ENCODE measurements at regions not wholly inside any gene's neighbourhood (a gene's known extent, or its start where the extent isn't known, plus 50 kb on each side); places are given as distances from the start of the nearest gene placed in this dataset.

DNA sequence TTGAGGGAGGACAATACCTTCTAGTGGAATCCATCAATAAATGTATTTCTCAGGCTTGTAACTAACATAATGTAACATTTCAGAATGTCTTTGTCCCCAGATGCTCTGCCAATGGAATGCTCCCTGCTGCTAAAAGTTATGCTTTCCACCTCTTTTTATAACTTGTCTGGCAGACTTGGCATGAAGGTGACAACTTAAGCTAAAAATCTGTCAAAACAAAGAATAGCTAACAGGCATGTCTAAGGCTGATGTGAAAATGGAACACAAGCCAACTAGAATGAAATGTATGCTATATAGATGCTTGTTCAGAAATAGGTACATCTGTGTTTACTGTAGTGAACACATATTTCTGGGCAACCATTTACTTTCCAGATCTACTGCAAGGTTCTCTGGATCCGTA, 467.9 kb downstream of the MRPL39 start:
- no peak for TF ChIP-seq CTCF (IDR thresholded peaks at IDR 0.05; ENCODE audit: low read depth, low read length)
- no peaks in the 10 kb centered on the region for H3K27me3 ChIP-seq

GRCh38 chr21:25133939-25134338, 473.3 kb downstream of the MRPL39 start:
- DNase-seq, result no peak
- Histone ChIP-seq H3K4me3 (ENCODE audit: low read depth, low read length) (no peak overlapping the region), H3K27me3 (no peaks in the 10 kb centered on the region), H3K4me1 (no peaks in the 10 kb centered on the region), H3K9me3 (no peaks in the 10 kb centered on the region), H3K36me3 (no peaks in the 10 kb centered on the region)
- no peak for TF ChIP-seq CTCF (IDR thresholded peaks at IDR 0.05; ENCODE audit: low read depth, low read length)

More for the DNA sequence above, 467.9 kb downstream of the MRPL39 start:
- Histone ChIP-seq H3K36me3 (no peaks in the 10 kb centered on the region), H3K4me3 (ENCODE audit: low read depth, low read length) (no peak overlapping the region), H3K9me3 (no peaks in the 10 kb centered on the region), H3K4me1 (no peaks in the 10 kb centered on the region)
- no peak for DNase-seq

DNA sequence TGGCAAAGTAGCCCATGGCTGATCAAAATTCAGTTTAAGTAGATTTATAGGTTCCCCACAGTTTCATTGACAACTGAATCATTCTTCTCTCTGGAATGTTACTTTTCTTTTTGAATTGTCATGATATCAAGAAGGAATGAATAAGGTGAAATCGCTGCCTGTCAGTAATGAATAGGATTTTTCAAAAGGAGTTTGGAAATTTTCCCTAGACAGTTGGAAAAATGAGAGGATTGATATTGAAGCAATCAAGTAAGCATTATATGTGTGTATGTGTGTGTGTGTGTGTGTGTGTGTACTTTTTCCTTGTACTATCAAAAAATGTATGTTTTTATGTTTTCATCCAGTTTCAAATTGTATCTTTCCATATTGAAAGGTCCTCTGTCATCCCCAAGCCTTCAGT, 479.5 kb downstream of the MRPL39 start:
- TF ChIP-seq CTCF (IDR thresholded peaks at IDR 0.05; ENCODE audit: low read depth, low read length), result no peak
- H3K4me3 ChIP-seq (ENCODE audit: low read depth, low read length), result no peak overlapping the region
- peaks cover 12% of the 10 kb centered on the region for H3K4me1 ChIP-seq
- H3K36me3 ChIP-seq, result no peaks in the 10 kb centered on the region
- no peaks in the 10 kb centered on the region for H3K9me3 ChIP-seq
- no peaks in the 10 kb centered on the region for H3K27me3 ChIP-seq
- DNase-seq, result no peak

DNA sequence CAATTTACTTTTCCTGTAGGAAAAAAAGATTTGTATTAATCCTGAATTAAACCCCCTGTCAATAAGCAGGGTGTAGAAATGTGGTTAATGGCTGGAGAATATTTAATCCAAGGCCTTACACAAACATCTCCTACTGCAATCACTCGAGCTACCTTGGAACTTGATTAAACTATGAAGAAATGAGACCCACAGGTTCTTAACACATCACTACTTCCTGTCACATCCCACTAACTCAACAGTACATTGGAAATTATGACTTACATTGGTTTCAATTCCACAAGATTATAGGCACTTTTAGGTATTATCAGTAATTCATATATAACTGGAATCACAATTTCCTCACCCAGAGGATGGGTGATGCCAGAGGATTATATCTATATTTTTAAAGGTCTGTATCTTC, 480.3 kb downstream of the MRPL39 start:
- H3K9me3 ChIP-seq, result no peaks in the 10 kb centered on the region
- no peaks in the 10 kb centered on the region for H3K27me3 ChIP-seq
- TF ChIP-seq CTCF (IDR thresholded peaks at IDR 0.05; ENCODE audit: low read depth, low read length), result no peak
- no peak overlapping the region for H3K4me3 ChIP-seq (ENCODE audit: low read depth, low read length)
- H3K4me1 ChIP-seq, result peaks cover 12% of the 10 kb centered on the region
- no peak for DNase-seq
- no peaks in the 10 kb centered on the region for H3K36me3 ChIP-seq

DNA sequence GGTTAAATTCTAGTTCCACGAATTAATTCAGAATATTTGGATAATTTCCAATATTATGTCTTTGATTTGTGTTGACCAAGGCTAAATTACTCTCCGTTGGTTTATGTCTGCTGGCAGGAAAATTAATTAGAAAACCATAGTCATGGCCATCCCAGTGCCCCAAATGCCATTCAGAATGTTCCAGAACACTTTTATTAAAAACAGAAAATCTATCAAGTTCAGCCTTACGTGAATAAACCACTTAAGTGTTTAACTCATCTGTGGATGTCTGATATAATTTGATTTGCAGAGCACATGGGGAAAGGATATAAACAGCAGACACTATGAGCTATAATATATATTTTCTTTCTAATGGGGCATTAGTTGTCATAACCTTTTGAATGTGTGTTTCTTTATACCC, 480.7 kb downstream of the MRPL39 start:
- no peak overlapping the region for H3K4me3 ChIP-seq (ENCODE audit: low read depth, low read length)

GRCh38 chr21:25118648-25119047, 488.6 kb downstream of the MRPL39 start:
- H3K9me3 ChIP-seq, result no peaks in the 10 kb centered on the region
- no peak overlapping the region for H3K4me3 ChIP-seq (ENCODE audit: low read depth, low read length)
- H3K27me3 ChIP-seq, result no peaks in the 10 kb centered on the region
- H3K36me3 ChIP-seq, result no peaks in the 10 kb centered on the region
- H3K4me1 ChIP-seq, result no peaks in the 10 kb centered on the region
- no peak for DNase-seq
- TF ChIP-seq CTCF (IDR thresholded peaks at IDR 0.05; ENCODE audit: low read depth, low read length), result no peak

More for the DNA sequence above, 480.7 kb downstream of the MRPL39 start:
- peaks cover 12% of the 10 kb centered on the region for H3K4me1 ChIP-seq
- no peaks in the 10 kb centered on the region for H3K9me3 ChIP-seq
- TF ChIP-seq CTCF (IDR thresholded peaks at IDR 0.05; ENCODE audit: low read depth, low read length), result no peak
- DNase-seq, result peak; percentile 24
- no peaks in the 10 kb centered on the region for H3K36me3 ChIP-seq
- no peaks in the 10 kb centered on the region for H3K27me3 ChIP-seq
